ENCODE measurements at regions not wholly inside any gene's neighbourhood (a gene's known extent, or its start where the extent isn't known, plus 50 kb on each side); places are given as distances from the start of the nearest gene placed in this dataset.

- TF ChIP-seq CTCF (IDR thresholded peaks at IDR 0.05) (no peak), POLR2AphosphoS5 (IDR thresholded peaks at IDR 0.05) (no peak)
Observed at GRCh38 chr7:89514970-89515369, 639.3 kb upstream of the STEAP1 start.

Data from breast epithelium (tissue), 3 donors.